HEK293 (cell line): ENCODE measurements at regions not wholly inside any gene's neighbourhood (a gene's known extent, or its start where the extent isn't known, plus 50 kb on each side); places are given as distances from the start of the nearest gene placed in this dataset.

Experiments
- CTCF ChIP-seq: fragments of 450-650 bp; formaldehyde crosslinking; IDR thresholded peaks from 2 replicates; pipeline ENCODE4 v1.5.1; 2016; ENCODE audit warnings: missing biosample characterization, missing genetic modification characterization
- REST ChIP-seq: fragments of 450-650 bp; formaldehyde crosslinking; IDR thresholded peaks from 2 replicates; pipeline ENCODE4 v1.5.1; 2016; ENCODE audit warnings: missing biosample characterization, missing genetic modification characterization
- ZNF561 ChIP-seq: fragments of 450-650 bp; IDR thresholded peaks from 2 replicates; pipeline ENCODE4 v1.5.1; 2018; ENCODE audit warnings: missing biosample characterization, missing genetic modification characterization, borderline replicate concordance
- ZNF768 ChIP-seq: fragments of 450-650 bp; formaldehyde crosslinking; IDR thresholded peaks from 2 replicates; pipeline ENCODE4 v1.5.1; 2018; ENCODE audit warnings: missing biosample characterization, mild to moderate bottlenecking, missing genetic modification characterization
- ZNF843 ChIP-seq: fragments of 450-650 bp; formaldehyde crosslinking; IDR thresholded peaks from 2 replicates; pipeline ENCODE4 v1.5.1; 2016; ENCODE audit warnings: missing biosample characterization, missing genetic modification characterization

GRCh38 chr2:71877636-71878035 lies 270.0 kb downstream of the CYP26B1 start:
- TF ChIP-seq CTCF (tag by site-specific recombination) (no peak), ZNF768 (tag by site-specific recombination) (no peak), ZNF561 (no peak), ZNF843 (tag by site-specific recombination) (no peak), REST (no peak)
